K562 (cell line): ENCODE measurements at regions not wholly inside any gene's neighbourhood (a gene's known extent, or its start where the extent isn't known, plus 50 kb on each side); places are given as distances from the start of the nearest gene placed in this dataset.

Experiments
- ATAC-seq: fragments of 200-7000 bp; cut with Tn5 transposase; 3 replicates; pipeline ENCODE4 v1.9.1; 2020; ENCODE audit warnings: moderate library complexity
- BruUV-seq: library from RNA; stranded (reverse); fragments of 400-500 nt; replicated peaks from 2 replicates; lab custom pipeline; 2021; lab: Mats Ljungman, UMichigan
- CTCF ChIA-PET: fragments of 300-600 bp; formaldehyde crosslinking; extraction: SDS; loops from one replicate; lab custom pipeline; 2021; ENCODE audit warnings: low intra/inter-chr PET ratio; lab: Yijun Ruan, JAX
- POLR2A ChIA-PET: fragments of 300-600, 350-650 bp; sonication (Branson Sonifier 250); formaldehyde crosslinking; extraction: SDS; loops from one replicate; lab custom pipeline; 2021; ENCODE audit warnings: antibody characterized with exemption, inconsistent platforms; lab: Yijun Ruan, JAX
- DNase-seq, 4 experiments: peaks; one replicate each; pipeline versions ENCODE4 v3.0.0 to v3.0.0-alpha.2; 2011 to 2018; ENCODE audit warnings: low spot score in 3 of 4, mixed read lengths in 3 of 4; ENCODE audit errors: extremely low read depth in 1 of 4
- FAIRE-seq: peaks from 2 replicates; lab custom pipeline; 2011; peaks lifted over from hg19 to GRCh38; lab: Jason Lieb, UNC
- H2AFZ ChIP-seq: 2 replicates; pipeline ENCODE4 v1.6.0; 2011; ENCODE audit warnings: low read depth, low read length, control low read depth, inconsistent platforms
- H3K27ac ChIP-seq: fragments of 200-600 bp; 3 replicates; pipeline ENCODE4 v1.8.0; 2011; ENCODE audit warnings: low read depth, mild to moderate bottlenecking, control low read depth, inconsistent platforms, low read length, moderate library complexity, mixed read lengths; ENCODE audit errors: extremely low read depth
- H3K27me3 ChIP-seq, 2 experiments: fragments of 300-600 bp in 1 of 2; 2 replicates in 1 of 2; 3 replicates in 1 of 2; pipeline versions ENCODE4 v1.6.0 to v1.8.0; 2011; ENCODE audit warnings: inconsistent platforms in 2 of 2, low read length in 2 of 2, mild to moderate bottlenecking in 1 of 2, mixed read lengths in 1 of 2, moderate library complexity in 1 of 2; ENCODE audit not compliant: control insufficient read depth in 2 of 2, insufficient read depth in 2 of 2
- H3K36me3 ChIP-seq: fragments of 300-600 bp; 3 replicates; pipeline ENCODE4 v1.8.0; 2011; ENCODE audit warnings: mild to moderate bottlenecking, low read length, inconsistent platforms; ENCODE audit not compliant: control insufficient read depth, insufficient read depth
- H3K4me1 ChIP-seq, 2 experiments: fragments of 200-600 bp in 1 of 2; replicated peaks in 1 of 2; 2 replicates in 1 of 2; 3 replicates in 1 of 2; pipeline versions ENCODE4 v1.5.1 to v1.8.0; 2011; ENCODE audit warnings: inconsistent platforms in 2 of 2, low read length in 2 of 2, mild to moderate bottlenecking in 1 of 2, mixed read lengths in 1 of 2, moderate library complexity in 1 of 2; ENCODE audit not compliant: control insufficient read depth in 2 of 2, insufficient read depth in 2 of 2
- H3K4me2 ChIP-seq: 2 replicates; pipeline ENCODE4 v1.6.1; 2011; ENCODE audit warnings: low read length, control low read depth, inconsistent platforms, mixed read lengths; ENCODE audit not compliant: insufficient read depth
- H3K4me3 ChIP-seq: fragments of 200-600 bp; sonication (generic), shearing (Covaris generic); 2 replicates; pipeline ENCODE4 v1.5.1; 2016; ENCODE audit warnings: control low read depth, inconsistent platforms
- H3K79me2 ChIP-seq: fragments of 200-600 bp; 3 replicates; pipeline ENCODE4 v1.8.0; 2011; ENCODE audit warnings: low read length, inconsistent platforms; ENCODE audit not compliant: control insufficient read depth, insufficient read depth
- H3K9ac ChIP-seq, 2 experiments: 2 replicates each; pipeline versions ENCODE4 v1.6.0 to v1.6.1; 2011; ENCODE audit warnings: low read depth in 2 of 2, low read length in 2 of 2, control low read depth in 1 of 2, inconsistent platforms in 1 of 2, mild to moderate bottlenecking in 1 of 2, mixed read lengths in 1 of 2; ENCODE audit not compliant: insufficient read depth in 1 of 2
- H3K9me1 ChIP-seq: one replicate; pipeline ENCODE4 v1.6.0; 2011; ENCODE audit warnings: inconsistent platforms, mild to moderate bottlenecking, low read length, moderate library complexity; ENCODE audit not compliant: control insufficient read depth, insufficient read depth
- H3K9me3 ChIP-seq: replicated peaks from 2 replicates; pipeline ENCODE4 v1.5.1; 2011; ENCODE audit warnings: low read depth, low read length, inconsistent platforms; ENCODE audit not compliant: control insufficient read depth, insufficient read depth
- H4K20me1 ChIP-seq: replicated peaks from 2 replicates; pipeline ENCODE4 v1.6.1; 2011; ENCODE audit warnings: low read length, inconsistent platforms, mixed read lengths; ENCODE audit not compliant: control insufficient read depth, insufficient read depth
- CHD2 ChIP-seq: IDR thresholded peaks from 2 replicates; pipeline ENCODE4 v1.6.1; 2011; ENCODE audit warnings: low read depth, low read length
- GABPB2 ChIP-seq: fragments of 250-450 bp; sonication (Bioruptor Pico); conservative IDR thresholded peaks from 2 replicates; pipeline ENCODE4 v1.5.1; 2021; ENCODE audit warnings: mild to moderate bottlenecking
- HCFC1 ChIP-seq: IDR thresholded peaks from 2 replicates; pipeline ENCODE4 v1.6.1; 2012; ENCODE audit warnings: low read depth, low read length, improper control_type of control experiment
- TAF15 ChIP-seq: fragments of 200-400 bp; formaldehyde crosslinking; IDR thresholded peaks from 2 replicates; pipeline ENCODE4 v1.6.1; 2017; ENCODE audit warnings: mild to moderate bottlenecking, low read depth, low read length, moderate library complexity
- TFAP4 ChIP-seq: sonication (generic); formaldehyde crosslinking; IDR thresholded peaks from 2 replicates; pipeline ENCODE4 v1.8.0; 2022; ENCODE audit warnings: missing genetic modification reagents, mild to moderate bottlenecking, moderate library complexity, borderline replicate concordance
- TRIM28 ChIP-seq: fragments of 450-650 bp; IDR thresholded peaks from 2 replicates; pipeline ENCODE4 v1.6.1; 2017
- ZNF583 ChIP-seq: fragments of 250-450 bp; sonication (Bioruptor Pico); IDR thresholded peaks from 2 replicates; pipeline ENCODE4 v1.4.0; 2020
- WGBS: fragments of 100-300 bp; shearing (Covaris generic); methylation state at CpG from one replicate; pipeline ENCODE4 v1.1.6; 2016; ENCODE audit warnings: low coverage, mixed read lengths; ENCODE audit not compliant: insufficient coverage; ENCODE audit errors: missing lambda C conversion rate; 5-methylcytosine and 5-hydroxymethylcytosine counted together
- in situ Hi-C: fragments of 300-500 bp; cut with MboI; formaldehyde crosslinking; loops from 4 replicates; pipeline ENCODE4 v1.15.0; 2018; ENCODE audit warnings: inconsistent platforms, mixed read lengths
- intact Hi-C: fragments of 100-400 bp; cut with micrococcal nuclease; formaldehyde crosslinking; loops from 2 replicates; pipeline ENCODE4 v1.14.2; 2022
- TF ChIP-seq, protein P1 (sequence below), 2 experiments: IDR thresholded peaks; 2 replicates each; pipeline ENCODE4 v1.6.1; 2012; ENCODE audit warnings: improper control_type of control experiment in 2 of 2, low read depth in 2 of 2, low read length in 2 of 2, borderline replicate concordance in 1 of 2

- TF ChIP-seq CHD2, result no peak
- TF ChIP-seq ZNF583, result no peak
- no peak for TF ChIP-seq TFAP4 (CRISPR knock-in tag)
- TF ChIP-seq, protein P1, sequence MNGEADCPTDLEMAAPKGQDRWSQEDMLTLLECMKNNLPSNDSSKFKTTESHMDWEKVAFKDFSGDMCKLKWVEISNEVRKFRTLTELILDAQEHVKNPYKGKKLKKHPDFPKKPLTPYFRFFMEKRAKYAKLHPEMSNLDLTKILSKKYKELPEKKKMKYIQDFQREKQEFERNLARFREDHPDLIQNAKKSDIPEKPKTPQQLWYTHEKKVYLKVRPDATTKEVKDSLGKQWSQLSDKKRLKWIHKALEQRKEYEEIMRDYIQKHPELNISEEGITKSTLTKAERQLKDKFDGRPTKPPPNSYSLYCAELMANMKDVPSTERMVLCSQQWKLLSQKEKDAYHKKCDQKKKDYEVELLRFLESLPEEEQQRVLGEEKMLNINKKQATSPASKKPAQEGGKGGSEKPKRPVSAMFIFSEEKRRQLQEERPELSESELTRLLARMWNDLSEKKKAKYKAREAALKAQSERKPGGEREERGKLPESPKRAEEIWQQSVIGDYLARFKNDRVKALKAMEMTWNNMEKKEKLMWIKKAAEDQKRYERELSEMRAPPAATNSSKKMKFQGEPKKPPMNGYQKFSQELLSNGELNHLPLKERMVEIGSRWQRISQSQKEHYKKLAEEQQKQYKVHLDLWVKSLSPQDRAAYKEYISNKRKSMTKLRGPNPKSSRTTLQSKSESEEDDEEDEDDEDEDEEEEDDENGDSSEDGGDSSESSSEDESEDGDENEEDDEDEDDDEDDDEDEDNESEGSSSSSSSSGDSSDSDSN (IDR thresholded peaks at IDR 0.05; ENCODE audit: borderline replicate concordance in 1 of 2, low read depth in 2 of 2, low read length in 2 of 2), result no peak
- TF ChIP-seq GABPB2 (CRISPR knock-in tag), result no peak
- TF ChIP-seq, all 486 proteins: peak for 0
Measured at GRCh38 chr14:99041141-99041819, 230.7 kb downstream of the BCL11B start (continued).

- no peak overlapping the region for H3K4me3 ChIP-seq
- 5% methylated on average over 5 of the region's 5 CpGs for WGBS
- TF ChIP-seq HCFC1 (peak; percentile 31; the same call in 1 of the 2 replicates), TAF15 (no peak), TRIM28 (no peak)
- FAIRE-seq (no peak), ATAC-seq (no peak), DNase-seq (no peak)
- H2AFZ ChIP-seq, result no peak overlapping the region
- in situ Hi-C loops, result no loop called here
- CTCF ChIA-PET, result no interaction called here
- POLR2A ChIA-PET, result no interaction called here
- H3K9me3 ChIP-seq, result no peaks in the 10 kb centered on the region
- no peak overlapping the region for H3K27ac ChIP-seq
- no TSS peak for BruUV-seq
- no peaks in the 10 kb centered on the region for H3K36me3 ChIP-seq
- no peak overlapping the region for H3K4me2 ChIP-seq
- no peaks in the 10 kb centered on the region for H3K79me2 ChIP-seq
- intact Hi-C loops, result no loop called here
- no peak overlapping the region for H3K9ac ChIP-seq
- H3K27me3 ChIP-seq, result no peaks in the 10 kb centered on the region; a peak in 1 of 5 replicates
- H3K9me1 ChIP-seq, result no peaks in the 10 kb centered on the region
- no peaks in the 10 kb centered on the region for H4K20me1 ChIP-seq
- H3K4me1 ChIP-seq, result no peaks in the 10 kb centered on the region
Measured at GRCh38 chr14:99041820-99042174, 230.2 kb downstream of the BCL11B start.
